ENCODE measurements at regions not wholly inside any gene's neighbourhood (a gene's known extent, or its start where the extent isn't known, plus 50 kb on each side); places are given as distances from the start of the nearest gene placed in this dataset.

GRCh38 chr5:155080721-155081120 lies 67.2 kb downstream of the KIF4B start:
- ChIA-PET POLR2A (ENCODE audit: partially characterized antibody) (no interaction called here), CTCF (ENCODE audit: partially characterized antibody) (no interaction called here)
- H2AFZ ChIP-seq (ENCODE audit: low read length): no peak overlapping the region
- no peak for TF ChIP-seq SP1 (IDR thresholded peaks at IDR 0.05; ENCODE audit: low read depth, low read length)
- no peak for TF ChIP-seq NANOG (IDR thresholded peaks at IDR 0.05; ENCODE audit: insufficient read depth, low read depth, low read length, poor library complexity, severe bottlenecking)
- TF ChIP-seq CTCF (IDR thresholded peaks at IDR 0.05; ENCODE audit: control extremely low read depth in 1 of 3, insufficient read depth in 1 of 3, low read depth in 1 of 3, low read length in 3 of 3): no peak
- TF ChIP-seq BCL11A (IDR thresholded peaks at IDR 0.05; ENCODE audit: low read depth in 2 of 2, low read length in 2 of 2): no peak
- TF ChIP-seq CREB1 (IDR thresholded peaks at IDR 0.05): no peak
- no peak for TF ChIP-seq SIRT6 (IDR thresholded peaks at IDR 0.05; ENCODE audit: low read length)
- TF ChIP-seq, protein P1, sequence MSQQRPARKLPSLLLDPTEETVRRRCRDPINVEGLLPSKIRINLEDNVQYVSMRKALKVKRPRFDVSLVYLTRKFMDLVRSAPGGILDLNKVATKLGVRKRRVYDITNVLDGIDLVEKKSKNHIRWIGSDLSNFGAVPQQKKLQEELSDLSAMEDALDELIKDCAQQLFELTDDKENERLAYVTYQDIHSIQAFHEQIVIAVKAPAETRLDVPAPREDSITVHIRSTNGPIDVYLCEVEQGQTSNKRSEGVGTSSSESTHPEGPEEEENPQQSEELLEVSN (IDR thresholded peaks at IDR 0.05): no peak
- TF ChIP-seq JUN (IDR thresholded peaks at IDR 0.05; ENCODE audit: low read depth, low read length): no peak
- TF ChIP-seq EGR1 (IDR thresholded peaks at IDR 0.05; ENCODE audit: borderline replicate concordance, low read depth, low read length): no peak
- no peak for TF ChIP-seq KDM1A (IDR thresholded peaks at IDR 0.05; ENCODE audit: borderline replicate concordance, low read length)
- TF ChIP-seq TAF1 (IDR thresholded peaks at IDR 0.05; ENCODE audit: low read depth, low read length): no peak
- TF ChIP-seq CHD1 (IDR thresholded peaks at IDR 0.05; ENCODE audit: low read depth, low read length): no peak
- TF ChIP-seq, protein P2, sequence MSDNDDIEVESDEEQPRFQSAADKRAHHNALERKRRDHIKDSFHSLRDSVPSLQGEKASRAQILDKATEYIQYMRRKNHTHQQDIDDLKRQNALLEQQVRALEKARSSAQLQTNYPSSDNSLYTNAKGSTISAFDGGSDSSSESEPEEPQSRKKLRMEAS (IDR thresholded peaks at IDR 0.05): no peak

More at GRCh38 chr5:155080721-155081120, 67.2 kb downstream of the KIF4B start:
- no peaks in the 10 kb centered on the region for H4K20me1 ChIP-seq (replicated peaks in 1 of 2; ENCODE audit: control insufficient read depth in 1 of 2, insufficient read depth in 2 of 2, low read length in 2 of 2)
- no peak overlapping the region for H3K56ac ChIP-seq (replicated peaks; ENCODE audit: insufficient read length, low read depth, low read length)
- DNase-seq (ENCODE audit: low read depth in 1 of 2, low spot score in 2 of 2) (no peak), FAIRE-seq (no peak)
- no peaks in the 10 kb centered on the region for H3K79me2 ChIP-seq (ENCODE audit: control insufficient read depth in 1 of 2, insufficient read depth in 2 of 2, low read length in 2 of 2)
- no peak overlapping the region for H2BK15ac ChIP-seq (ENCODE audit: low read length)
- no peak overlapping the region for H3K18ac ChIP-seq (ENCODE audit: extremely low read depth, low read length)
- H4K8ac ChIP-seq (ENCODE audit: extremely low read depth, insufficient read depth, low read length): no peak overlapping the region
- no peaks in the 10 kb centered on the region for H3K27me3 ChIP-seq (replicated peaks in 1 of 4; ENCODE audit: control insufficient read depth in 3 of 4, extremely low read depth in 1 of 4, insufficient read depth in 3 of 4, low read length in 3 of 4)
- H2BK5ac ChIP-seq (ENCODE audit: low read depth, low read length): no peak overlapping the region
- H3K4me1 ChIP-seq (replicated peaks in 1 of 4; ENCODE audit: control insufficient read depth in 3 of 4, insufficient read depth in 4 of 4, low read length in 3 of 4): no peaks in the 10 kb centered on the region; a peak in 1 of 7 replicates
- no peak overlapping the region for H2BK12ac ChIP-seq (ENCODE audit: low read depth, low read length)
- H3K14ac ChIP-seq (ENCODE audit: insufficient read length): no peak overlapping the region
- no peak overlapping the region for H3K27ac ChIP-seq (ENCODE audit: low read depth, low read length)
- no peak overlapping the region for H2BK20ac ChIP-seq (ENCODE audit: low read length)
- H3K4ac ChIP-seq (replicated peaks; ENCODE audit: insufficient read length, low read depth, low read length): no peak overlapping the region
- H3K23me2 ChIP-seq (ENCODE audit: low read depth, low read length): no peaks in the 10 kb centered on the region
- no peak overlapping the region for H3K4me3 ChIP-seq (ENCODE audit: extremely low read depth in 1 of 4, insufficient read depth in 2 of 4, low read depth in 3 of 4, low read length in 4 of 4)
- no peak overlapping the region for H4K5ac ChIP-seq (ENCODE audit: insufficient read length, low read depth, low read length)
- no peaks in the 10 kb centered on the region for H3K79me1 ChIP-seq (ENCODE audit: low read depth, low read length)
- no peak overlapping the region for H2AK5ac ChIP-seq (ENCODE audit: low read depth, low read length)
- H4K91ac ChIP-seq (replicated peaks; ENCODE audit: insufficient read length, low read length): no peak overlapping the region
- H3K9me3 ChIP-seq (ENCODE audit: insufficient read depth in 2 of 2, low read depth in 1 of 2, low read length in 1 of 2): no peaks in the 10 kb centered on the region
- H2BK120ac ChIP-seq (replicated peaks; ENCODE audit: low read depth, low read length): no peak overlapping the region
- H3K23ac ChIP-seq (ENCODE audit: insufficient read length): no peak overlapping the region
- no peaks in the 10 kb centered on the region for H3K36me3 ChIP-seq (ENCODE audit: control insufficient read depth in 2 of 4, insufficient read depth in 4 of 4, low read length in 3 of 4)
- H3K4me2 ChIP-seq (ENCODE audit: insufficient read depth in 1 of 2, low read depth in 2 of 2, low read length in 2 of 2): no peak overlapping the region
- H3K9ac ChIP-seq (replicated peaks in 1 of 4; ENCODE audit: extremely low read depth in 1 of 4, low read depth in 3 of 4, low read length in 3 of 4): no peak overlapping the region
- WGBS, 2 experiments (ENCODE audit: extremely low coverage in 1 of 2, insufficient coverage in 1 of 2, insufficient read length in 1 of 2, insufficient replicate concordance in 2 of 2, low coverage in 1 of 2, low lambda C conversion rate in 2 of 2, missing lambda C conversion rate in 1 of 2): 84% methylated on average over 3 of the region's 3 CpGs; no CpG with 5 or more reads in 1 of the 2 experiments

All from H1 (cell line).